ENCODE measurements at regions not wholly inside any gene's neighbourhood (a gene's known extent, or its start where the extent isn't known, plus 50 kb on each side); places are given as distances from the start of the nearest gene placed in this dataset.

- Histone ChIP-seq H3K27me3 (ENCODE audit: control insufficient read depth in 1 of 2, insufficient read depth in 2 of 2, low read length in 1 of 2) (no peaks in the 10 kb centered on the region), H3K27ac (ENCODE audit: low read depth in 1 of 2, low read length in 2 of 2) (no peak overlapping the region), H3K4me3 (ENCODE audit: low read length in 2 of 2) (no peak overlapping the region), H3K36me3 (ENCODE audit: control insufficient read depth in 1 of 2, insufficient read depth in 2 of 2, low read length in 1 of 2) (no peaks in the 10 kb centered on the region), H3K9me3 (ENCODE audit: control insufficient read depth, low read length) (no peaks in the 10 kb centered on the region), H3K4me1 (ENCODE audit: control insufficient read depth in 1 of 2, insufficient read depth in 2 of 2, low read length in 2 of 2) (no peaks in the 10 kb centered on the region)
- DNase-seq, result no peak
- intact Hi-C loops (cut with DNase I), result no loop called here
- no peak for ATAC-seq (ENCODE audit: low FRiP score)
- WGBS, 2 donors, result 80 to 84% methylated on average over 7 of the region's 7 CpGs
These were observed 128.3 kb upstream of the ZNF385D start for GRCh38 chr3:21879184-21879886.

- Histone ChIP-seq H3K36me3 (ENCODE audit: control insufficient read depth in 1 of 2, insufficient read depth in 2 of 2, low read length in 1 of 2) (no peaks in the 10 kb centered on the region), H3K4me1 (ENCODE audit: control insufficient read depth in 1 of 2, insufficient read depth in 2 of 2, low read length in 2 of 2) (no peaks in the 10 kb centered on the region), H3K27me3 (ENCODE audit: control insufficient read depth in 1 of 2, insufficient read depth in 2 of 2, low read length in 1 of 2) (no peaks in the 10 kb centered on the region), H3K27ac (ENCODE audit: low read depth in 1 of 2, low read length in 2 of 2) (no peak overlapping the region), H3K4me3 (ENCODE audit: low read length in 2 of 2) (no peak overlapping the region), H3K9me3 (ENCODE audit: control insufficient read depth, low read length) (no peaks in the 10 kb centered on the region)
- ATAC-seq (ENCODE audit: low FRiP score) (no peak), DNase-seq (no peak)
- intact Hi-C loops (cut with DNase I), result no loop called here
- 98% methylated on average over 2 of the region's 2 CpGs for WGBS, 2 donors
These were observed 137.6 kb upstream of the ZNF385D start for GRCh38 chr3:21888656-21889055.

GRCh38 chr3:21889166-21889565, 138.2 kb upstream of the ZNF385D start:
- 94 to 99% methylated on average over 2 of the region's 2 CpGs for WGBS, 2 donors

GRCh38 chr3:21892104-21892503, 141.1 kb upstream of the ZNF385D start:
- Histone ChIP-seq H3K9me3 (ENCODE audit: control insufficient read depth, low read length) (no peaks in the 10 kb centered on the region), H3K27ac (ENCODE audit: low read depth in 1 of 2, low read length in 2 of 2) (no peak overlapping the region), H3K4me3 (ENCODE audit: low read length in 2 of 2) (no peak overlapping the region), H3K36me3 (ENCODE audit: control insufficient read depth in 1 of 2, insufficient read depth in 2 of 2, low read length in 1 of 2) (no peaks in the 10 kb centered on the region), H3K27me3 (ENCODE audit: control insufficient read depth in 1 of 2, insufficient read depth in 2 of 2, low read length in 1 of 2) (no peaks in the 10 kb centered on the region), H3K4me1 (ENCODE audit: control insufficient read depth in 1 of 2, insufficient read depth in 2 of 2, low read length in 2 of 2) (no peaks in the 10 kb centered on the region)
- ATAC-seq (ENCODE audit: low FRiP score) (no peak), DNase-seq (no peak)
- 94 to 96% methylated on average over 2 of the region's 2 CpGs for WGBS, 2 donors
- intact Hi-C loops (cut with DNase I), result loop anchor here (5.0 to 10.0 kb wide), 4 partner anchors 40 to 1665 kb away; no protein-coding TSS in a partner anchor

More at GRCh38 chr3:21889166-21889565, 138.2 kb upstream of the ZNF385D start:
- Histone ChIP-seq H3K27me3 (ENCODE audit: control insufficient read depth in 1 of 2, insufficient read depth in 2 of 2, low read length in 1 of 2) (no peaks in the 10 kb centered on the region), H3K9me3 (ENCODE audit: control insufficient read depth, low read length) (no peaks in the 10 kb centered on the region), H3K4me1 (ENCODE audit: control insufficient read depth in 1 of 2, insufficient read depth in 2 of 2, low read length in 2 of 2) (no peaks in the 10 kb centered on the region), H3K4me3 (ENCODE audit: low read length in 2 of 2) (no peak overlapping the region), H3K36me3 (ENCODE audit: control insufficient read depth in 1 of 2, insufficient read depth in 2 of 2, low read length in 1 of 2) (no peaks in the 10 kb centered on the region), H3K27ac (ENCODE audit: low read depth in 1 of 2, low read length in 2 of 2) (no peak overlapping the region)
- DNase-seq (peak in 1 of 2 donors; percentile 22), ATAC-seq (ENCODE audit: low FRiP score) (no peak)
- intact Hi-C loops (cut with DNase I), result no loop called here

- intact Hi-C loops (cut with DNase I), result loop anchor here (5.0 to 10.0 kb wide), 4 partner anchors 41 to 1666 kb away; no protein-coding TSS in a partner anchor
- Histone ChIP-seq H3K27ac (ENCODE audit: low read depth in 1 of 2, low read length in 2 of 2) (no peak overlapping the region), H3K27me3 (ENCODE audit: control insufficient read depth in 1 of 2, insufficient read depth in 2 of 2, low read length in 1 of 2) (no peaks in the 10 kb centered on the region), H3K4me3 (ENCODE audit: low read length in 2 of 2) (no peak overlapping the region), H3K36me3 (ENCODE audit: control insufficient read depth in 1 of 2, insufficient read depth in 2 of 2, low read length in 1 of 2) (no peaks in the 10 kb centered on the region), H3K4me1 (ENCODE audit: control insufficient read depth in 1 of 2, insufficient read depth in 2 of 2, low read length in 2 of 2) (no peaks in the 10 kb centered on the region), H3K9me3 (ENCODE audit: control insufficient read depth, low read length) (no peaks in the 10 kb centered on the region)
- 37 to 40% methylated on average over 3 of the region's 3 CpGs for WGBS, 2 donors
- no peak for DNase-seq
- no peak for ATAC-seq (ENCODE audit: low FRiP score)
These were observed 142.2 kb upstream of the ZNF385D start for GRCh38 chr3:21893242-21893641.

- 62 to 64% methylated on average over 3 of the region's 3 CpGs for WGBS, 2 donors
- Histone ChIP-seq H3K36me3 (ENCODE audit: control insufficient read depth in 1 of 2, insufficient read depth in 2 of 2, low read length in 1 of 2) (no peaks in the 10 kb centered on the region), H3K4me1 (ENCODE audit: control insufficient read depth in 1 of 2, insufficient read depth in 2 of 2, low read length in 2 of 2) (no peaks in the 10 kb centered on the region), H3K4me3 (ENCODE audit: low read length in 2 of 2) (no peak overlapping the region), H3K27ac (ENCODE audit: low read depth in 1 of 2, low read length in 2 of 2) (no peak overlapping the region), H3K9me3 (ENCODE audit: control insufficient read depth, low read length) (no peaks in the 10 kb centered on the region), H3K27me3 (ENCODE audit: control insufficient read depth in 1 of 2, insufficient read depth in 2 of 2, low read length in 1 of 2) (no peaks in the 10 kb centered on the region)
- intact Hi-C loops (cut with DNase I), result loop anchor here (2.0 to 10.0 kb wide), 6 partner anchors 42 to 1667 kb away; partner anchors contain the start of gene ZNF385D (in 1 of the 2)
- peak; percentile 69 for ATAC-seq (ENCODE audit: low FRiP score)
- DNase-seq, result no peak
These were observed 143.7 kb upstream of the ZNF385D start for GRCh38 chr3:21894459-21895340.

GRCh38 chr3:21898316-21898715, 147.3 kb upstream of the ZNF385D start:
- Histone ChIP-seq H3K4me1 (ENCODE audit: control insufficient read depth in 1 of 2, insufficient read depth in 2 of 2, low read length in 2 of 2) (no peaks in the 10 kb centered on the region), H3K9me3 (ENCODE audit: control insufficient read depth, low read length) (no peaks in the 10 kb centered on the region), H3K4me3 (ENCODE audit: low read length in 2 of 2) (no peak overlapping the region), H3K36me3 (ENCODE audit: control insufficient read depth in 1 of 2, insufficient read depth in 2 of 2, low read length in 1 of 2) (no peaks in the 10 kb centered on the region), H3K27me3 (ENCODE audit: control insufficient read depth in 1 of 2, insufficient read depth in 2 of 2, low read length in 1 of 2) (no peaks in the 10 kb centered on the region), H3K27ac (ENCODE audit: low read depth in 1 of 2, low read length in 2 of 2) (no peak overlapping the region)
- intact Hi-C loops (cut with DNase I), result loop anchor here (5.0 to 10.0 kb wide), 3 partner anchors 146 to 1384 kb away; partner anchors contain the start of gene ZNF385D (in 1 of the 2)
- DNase-seq, result no peak
- ATAC-seq (ENCODE audit: low FRiP score), result no peak

- Histone ChIP-seq H3K27me3 (ENCODE audit: control insufficient read depth in 1 of 2, insufficient read depth in 2 of 2, low read length in 1 of 2) (no peaks in the 10 kb centered on the region), H3K27ac (ENCODE audit: low read depth in 1 of 2, low read length in 2 of 2) (no peak overlapping the region), H3K4me3 (ENCODE audit: low read length in 2 of 2) (no peak overlapping the region), H3K9me3 (ENCODE audit: control insufficient read depth, low read length) (no peaks in the 10 kb centered on the region), H3K36me3 (ENCODE audit: control insufficient read depth in 1 of 2, insufficient read depth in 2 of 2, low read length in 1 of 2) (no peaks in the 10 kb centered on the region), H3K4me1 (ENCODE audit: control insufficient read depth in 1 of 2, insufficient read depth in 2 of 2, low read length in 2 of 2) (no peaks in the 10 kb centered on the region)
- WGBS, 2 donors, result 86 to 91% methylated on average over 4 of the region's 4 CpGs
- intact Hi-C loops (cut with DNase I), result no loop called here
- ATAC-seq (ENCODE audit: low FRiP score) (no peak), DNase-seq (no peak)
These were observed 150.5 kb upstream of the ZNF385D start for GRCh38 chr3:21901484-21901883.

Measured in aorta (tissue), 5 donors.